ENCODE measurements at regions not wholly inside any gene's neighbourhood (a gene's known extent, or its start where the extent isn't known, plus 50 kb on each side); places are given as distances from the start of the nearest gene placed in this dataset.

DNA sequence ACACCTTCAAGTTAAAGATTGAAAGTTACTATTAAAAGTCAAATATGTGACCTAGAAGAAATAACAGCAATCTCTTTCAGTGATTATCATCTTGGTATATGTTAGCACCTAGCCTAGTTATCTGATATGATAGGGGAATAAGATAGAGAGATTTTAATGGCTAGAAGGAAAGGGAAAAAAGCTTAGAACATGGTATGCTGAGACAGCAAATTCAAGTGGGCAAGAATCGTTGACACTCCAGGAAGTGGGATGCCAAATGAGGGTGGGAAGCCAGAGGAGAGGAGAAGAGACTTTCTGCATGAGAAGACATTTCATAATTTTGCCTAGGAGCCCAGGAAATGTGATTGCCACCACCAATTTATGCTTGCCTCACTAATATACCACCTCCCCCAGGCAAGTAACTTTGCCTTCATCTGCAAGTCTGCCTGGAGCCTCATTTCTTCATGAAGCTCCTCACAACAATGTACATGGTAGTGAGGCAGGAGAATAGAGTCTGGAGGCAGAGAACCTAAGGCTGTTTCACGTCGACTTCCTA lies 504.9 kb downstream of the TNS1 start:
- no peak for TF ChIP-seq CTCF (IDR thresholded peaks at IDR 0.05)
- TF ChIP-seq POLR2A (IDR thresholded peaks at IDR 0.05): no peak
